ENCODE measurements at regions not wholly inside any gene's neighbourhood (a gene's known extent, or its start where the extent isn't known, plus 50 kb on each side); places are given as distances from the start of the nearest gene placed in this dataset.
A peak's percentile ranks its signal among the peaks of the same experiment; 100 is the strongest.
"Not testable (repeated sequence)": the region's sequence is repeated elsewhere in the genome, so short reads cannot be mapped to it uniquely, and the experiment has no call there.

DNA sequence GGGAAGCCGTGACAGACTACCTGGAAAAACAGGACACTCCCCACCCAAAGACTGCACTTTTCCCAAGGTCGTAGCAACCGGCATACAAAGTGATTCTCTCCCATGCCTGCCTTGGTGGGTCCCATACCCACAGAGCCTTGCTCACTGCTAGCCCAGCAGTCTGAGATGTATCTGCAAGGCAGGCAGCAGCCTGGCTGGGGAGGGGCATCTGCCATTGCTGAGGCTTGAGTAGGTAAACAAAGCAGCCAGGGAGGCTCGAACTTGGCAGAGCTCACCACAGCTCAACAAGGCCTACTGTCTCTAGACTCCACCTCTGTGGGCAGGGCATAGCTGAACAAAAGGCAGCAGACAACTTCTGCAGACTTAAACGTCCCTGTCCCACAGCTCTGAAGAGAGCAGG, 144.4 kb upstream of the FSHR start:
- not testable (repeated sequence) for DNase-seq

DNA sequence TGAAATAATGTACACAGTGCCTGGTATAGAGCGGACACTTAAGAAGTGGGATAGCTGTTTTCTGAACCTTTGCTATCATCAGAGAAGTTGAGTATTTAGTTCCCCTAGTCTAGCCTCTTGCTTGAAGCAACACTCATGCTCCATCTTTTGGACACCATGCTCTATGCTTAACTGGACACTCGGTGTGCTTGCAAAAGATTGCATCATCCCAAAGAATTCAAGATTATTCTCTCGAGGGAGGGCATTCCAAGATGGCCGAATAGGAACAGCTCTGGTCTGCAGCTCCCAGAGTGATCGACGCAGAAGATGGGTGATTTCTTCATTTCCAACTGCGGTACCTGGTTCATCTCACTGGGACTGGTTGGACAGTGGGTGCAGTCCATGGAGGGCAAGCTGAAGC, 143.9 kb upstream of the FSHR start:
- DNase-seq: no peak

DNA sequence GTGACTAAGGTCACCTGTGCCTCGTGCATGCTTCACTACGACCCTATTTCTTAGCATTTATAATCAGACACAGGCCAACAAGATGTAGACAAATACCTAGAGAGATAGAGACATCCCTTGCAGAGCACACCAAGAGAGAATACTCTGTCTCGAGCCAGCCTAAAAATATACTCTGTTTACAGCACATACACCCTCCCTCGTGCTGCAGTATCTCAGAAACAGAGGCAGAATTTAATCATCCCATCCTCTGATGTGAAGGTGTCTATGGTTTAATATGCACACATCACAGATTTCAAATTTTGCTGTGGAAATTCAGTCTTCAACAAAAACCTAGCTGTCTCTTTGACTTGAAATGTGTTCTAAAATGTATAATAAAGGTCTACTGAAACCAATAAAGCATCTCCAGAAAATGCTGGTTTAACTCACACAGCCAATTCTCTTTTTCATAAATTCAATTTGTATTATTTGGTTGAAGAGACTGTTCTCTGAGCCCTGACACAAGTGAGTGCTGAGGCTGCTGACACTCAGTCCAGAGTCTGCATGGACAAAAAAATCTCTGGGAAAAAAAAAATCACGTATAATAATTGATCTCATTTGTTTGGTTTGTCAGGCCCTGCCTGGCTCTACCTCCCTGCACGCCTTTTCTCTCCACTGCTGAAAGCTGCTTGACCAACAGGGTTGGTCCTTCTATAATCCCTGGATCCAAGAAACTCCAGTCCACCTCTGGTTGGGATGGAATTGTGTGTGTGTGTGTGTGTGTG, 142.0 kb upstream of the FSHR start:
- no peak for DNase-seq

DNA sequence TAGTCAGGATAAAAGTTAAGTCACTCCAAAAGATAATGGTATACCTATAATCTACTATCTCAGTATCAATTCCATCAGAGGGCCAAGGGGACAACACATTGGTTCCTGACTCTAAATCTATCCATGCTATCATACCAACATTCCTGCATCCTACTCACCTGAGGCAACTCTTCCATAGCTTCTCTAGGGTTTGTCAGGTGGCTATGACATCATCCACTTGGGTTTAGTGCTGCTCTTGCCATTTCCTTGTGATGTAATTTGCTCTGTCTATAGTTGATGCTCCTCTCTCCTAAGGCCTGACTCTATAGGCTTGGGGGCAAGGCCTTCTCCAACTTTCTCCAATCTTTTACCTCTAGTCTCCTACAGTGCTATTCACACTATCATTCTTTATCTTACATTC, 139.9 kb upstream of the FSHR start:
- no peak for DNase-seq

DNA sequence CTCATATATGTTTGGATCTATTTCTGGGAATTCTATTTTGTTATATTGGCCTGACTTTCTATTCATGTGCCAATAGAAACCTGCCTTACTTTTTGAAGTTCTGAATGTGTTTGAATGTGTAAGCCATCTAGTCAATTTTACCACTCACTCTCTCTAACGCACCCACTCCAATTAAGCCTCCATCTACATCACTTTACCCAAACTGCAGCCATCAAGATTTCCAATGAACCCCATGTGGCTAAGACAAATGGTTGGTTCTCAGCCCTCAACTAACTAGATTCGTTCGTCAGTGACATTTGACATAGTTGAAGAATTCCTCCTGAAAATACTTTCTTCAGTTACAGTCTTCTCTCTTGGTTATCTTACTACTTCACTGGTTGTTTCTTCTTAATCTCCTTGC, 137.3 kb upstream of the FSHR start:
- no peak for DNase-seq

DNA sequence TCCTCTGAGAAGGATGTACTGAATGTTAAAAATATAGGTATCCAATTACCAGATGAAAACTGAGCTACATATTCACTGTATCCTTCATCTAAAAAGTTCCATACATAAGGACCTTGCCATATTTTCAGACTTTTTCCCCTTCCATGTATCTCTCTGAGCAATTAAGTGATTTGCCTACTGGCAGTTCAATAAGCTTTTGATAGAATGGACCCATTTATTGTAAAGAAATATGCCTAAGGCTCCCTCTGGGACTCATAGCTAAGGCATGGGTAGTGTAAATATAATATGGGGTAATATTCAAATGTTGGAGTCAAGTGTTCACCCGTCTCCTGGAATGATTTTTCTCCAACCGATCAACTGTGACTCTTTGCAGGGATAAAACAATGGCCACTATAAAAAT, 135.4 kb upstream of the FSHR start:
- DNase-seq: no peak

DNA sequence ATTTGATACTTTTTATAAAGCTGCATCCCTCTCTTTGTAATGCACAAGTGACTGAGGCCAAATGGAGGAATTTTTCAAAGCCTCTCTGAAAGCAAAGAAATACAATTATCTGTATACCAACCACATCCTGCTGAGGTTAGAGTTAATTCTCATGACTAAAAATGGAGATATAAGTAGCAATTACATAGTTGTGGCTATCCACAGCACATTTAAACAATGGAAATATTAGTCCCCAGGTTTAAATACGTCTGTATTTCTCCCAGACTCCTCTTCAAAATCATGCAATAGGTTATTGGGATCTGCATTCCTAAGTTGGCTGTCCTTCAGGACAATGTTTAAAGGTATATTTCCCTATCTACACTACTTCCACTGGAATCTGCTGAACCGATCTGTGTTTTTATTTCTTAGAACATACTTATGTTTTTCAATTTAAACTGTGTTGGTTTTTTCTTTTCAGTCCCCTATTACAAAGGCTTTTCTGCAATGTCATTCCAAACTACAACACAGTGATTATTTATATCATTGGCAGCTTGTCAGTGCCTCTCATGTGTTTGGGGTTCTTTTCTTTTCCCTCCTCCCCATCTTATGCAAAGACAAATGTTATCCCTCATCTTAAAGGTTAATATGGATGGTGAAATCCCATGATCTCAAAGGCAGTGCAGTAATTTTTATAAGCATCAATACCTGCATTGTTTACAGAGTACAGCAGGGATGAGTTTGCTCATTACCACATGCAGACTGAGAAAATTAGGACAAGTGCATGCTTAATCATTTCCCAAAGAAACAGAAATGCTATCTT, 134.8 kb upstream of the FSHR start:
- DNase-seq: peak in 1 of 5 experiments; percentile 3

DNA sequence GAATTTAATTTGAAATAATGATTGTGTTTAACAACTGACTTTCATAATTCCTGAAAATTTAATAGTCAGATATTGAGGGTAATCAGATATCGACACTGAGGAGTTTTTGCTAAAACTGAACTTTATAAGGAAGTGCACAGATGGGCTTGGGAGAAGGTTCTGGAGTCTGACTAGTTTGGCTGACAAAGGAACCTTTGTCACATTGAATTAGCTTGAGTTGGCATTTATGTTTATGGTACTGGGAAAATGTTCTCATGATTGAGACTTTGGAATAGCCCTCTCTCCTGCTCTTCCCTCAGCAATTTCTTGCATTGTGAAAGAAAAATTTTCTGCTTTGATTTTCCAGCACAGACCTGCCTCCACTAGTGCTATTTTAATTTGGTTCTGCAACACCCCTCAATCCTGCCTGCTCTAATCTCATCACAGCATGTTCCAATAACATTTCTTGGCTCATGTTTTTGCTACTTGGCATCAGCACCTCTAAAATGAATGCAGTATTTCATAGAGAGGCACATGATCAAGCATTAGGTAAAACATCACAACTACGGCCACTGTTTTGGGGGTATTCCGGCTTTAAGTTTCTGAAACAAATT, 133.9 kb upstream of the FSHR start:
- DNase-seq: no peak

DNA sequence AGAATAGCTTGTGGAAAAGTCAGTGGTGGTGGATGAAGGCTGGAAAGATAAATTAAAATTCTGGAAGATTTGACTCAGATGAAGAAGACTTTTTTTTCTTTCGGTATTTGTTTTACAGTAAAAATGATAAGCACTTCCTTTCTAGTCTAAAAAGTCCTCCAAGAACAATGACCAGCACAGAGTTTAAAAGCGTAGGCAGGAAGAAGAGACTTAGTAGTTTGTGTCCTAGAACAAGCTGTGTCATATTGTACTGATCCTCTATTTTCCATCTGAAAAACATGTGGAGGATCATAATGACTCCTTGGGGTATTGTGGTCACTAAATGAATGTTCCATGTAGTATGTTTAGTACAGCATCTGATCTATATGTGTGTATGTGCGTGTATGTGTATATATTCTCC, 132.4 kb upstream of the FSHR start:
- DNase-seq: no peak

DNA sequence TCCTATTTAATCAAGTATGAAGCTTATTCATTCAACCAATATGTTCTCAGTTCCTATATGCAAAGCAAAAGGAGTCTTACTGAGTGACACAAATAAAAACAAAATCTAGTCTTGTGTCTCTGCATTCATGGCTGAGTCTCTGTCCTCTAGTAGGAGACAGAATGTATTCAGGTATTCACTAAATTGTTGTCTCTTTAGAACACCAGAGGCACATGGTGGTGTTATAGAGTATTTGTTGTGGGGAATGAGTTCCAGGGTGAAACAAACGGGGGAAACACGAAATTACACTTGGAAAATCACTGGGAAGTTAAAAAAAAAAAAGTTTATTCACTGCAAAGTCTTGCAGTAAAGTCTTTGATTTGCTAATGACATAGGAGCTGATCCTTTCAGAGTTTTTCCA, 131.7 kb upstream of the FSHR start:
- no peak for DNase-seq

DNA sequence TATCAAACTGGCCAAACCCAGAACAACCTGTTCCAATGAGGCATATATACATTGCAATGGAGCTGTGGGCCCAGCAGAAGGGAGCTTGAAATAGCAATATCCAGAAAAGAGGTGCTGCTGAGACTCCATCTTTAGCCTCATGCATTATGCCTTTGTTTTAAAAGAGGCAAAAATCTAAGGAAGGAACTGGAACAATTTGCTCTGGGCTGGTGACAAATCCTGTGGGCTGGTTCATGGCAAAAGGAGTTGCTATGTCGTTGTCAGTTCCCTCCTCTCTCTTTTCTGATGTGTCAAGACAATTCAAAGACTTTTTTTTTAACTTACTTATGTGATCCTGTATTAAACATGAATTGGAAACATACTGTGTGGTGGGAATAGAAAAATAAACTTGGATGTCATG, 124.2 kb upstream of the FSHR start:
- DNase-seq: no peak

DNA sequence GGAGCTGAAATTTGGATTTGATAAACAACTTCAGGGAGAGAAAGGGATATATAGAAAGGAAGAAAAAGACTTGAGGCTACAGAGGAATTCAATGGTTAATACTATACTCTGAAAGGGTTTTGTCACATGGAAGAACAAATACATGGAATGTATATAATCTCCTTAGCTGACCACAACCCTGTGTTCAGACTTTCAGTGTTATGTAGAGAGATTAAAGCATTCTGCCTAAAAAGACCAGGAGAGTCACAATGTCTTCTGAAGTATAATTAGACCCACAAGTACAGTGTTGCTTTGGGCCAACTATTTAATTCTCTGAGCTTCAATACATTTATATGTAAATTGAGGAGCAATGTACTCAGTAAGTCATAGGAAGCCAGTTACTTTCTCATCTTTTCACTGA, 123.8 kb upstream of the FSHR start:
- DNase-seq: no peak

DNA sequence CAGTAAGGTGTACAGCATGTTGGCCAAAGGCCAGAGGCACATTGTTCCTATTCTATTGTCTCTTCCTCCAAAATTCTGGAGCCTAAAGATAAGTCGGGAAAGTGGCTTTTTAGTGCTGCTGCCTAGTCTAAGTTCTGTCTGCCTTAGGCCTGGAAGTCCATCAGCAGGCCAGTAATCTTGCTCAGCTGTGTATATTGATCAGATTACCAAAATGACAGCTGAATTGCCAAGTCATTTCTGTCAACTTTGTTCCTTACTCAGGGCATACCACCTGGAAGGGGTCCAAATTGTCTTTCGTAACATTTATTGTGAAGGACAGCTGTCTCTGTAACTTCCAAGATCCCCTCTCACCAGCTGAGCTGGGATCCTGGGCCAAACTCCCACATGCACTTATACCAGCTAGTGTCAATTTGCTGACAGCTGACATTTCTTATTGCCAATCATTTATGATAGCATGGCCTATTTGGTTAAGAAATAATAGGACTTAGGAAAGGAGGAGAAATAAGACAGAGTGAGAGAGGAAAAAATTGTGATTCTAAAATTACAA, 116.8 kb upstream of the FSHR start:
- DNase-seq: no peak

DNA sequence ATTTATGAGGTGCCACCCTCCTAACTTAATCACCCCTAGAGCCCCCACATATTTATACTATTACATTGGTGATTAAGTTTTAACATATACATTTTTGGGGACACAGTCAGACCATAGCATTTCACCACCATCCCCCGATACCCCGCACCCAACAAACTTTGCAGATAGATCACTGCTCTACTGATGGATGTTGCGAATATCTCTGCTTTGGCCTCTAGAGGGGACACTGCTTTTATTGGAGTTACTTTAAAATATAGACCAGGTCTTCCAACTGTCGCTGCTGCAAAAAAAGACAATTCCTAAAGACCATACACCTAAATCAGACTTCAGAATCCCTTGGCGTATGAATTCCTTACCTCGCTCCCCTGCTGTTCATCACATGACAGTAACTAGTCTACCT, 115.8 kb upstream of the FSHR start:
- DNase-seq: no peak

DNA sequence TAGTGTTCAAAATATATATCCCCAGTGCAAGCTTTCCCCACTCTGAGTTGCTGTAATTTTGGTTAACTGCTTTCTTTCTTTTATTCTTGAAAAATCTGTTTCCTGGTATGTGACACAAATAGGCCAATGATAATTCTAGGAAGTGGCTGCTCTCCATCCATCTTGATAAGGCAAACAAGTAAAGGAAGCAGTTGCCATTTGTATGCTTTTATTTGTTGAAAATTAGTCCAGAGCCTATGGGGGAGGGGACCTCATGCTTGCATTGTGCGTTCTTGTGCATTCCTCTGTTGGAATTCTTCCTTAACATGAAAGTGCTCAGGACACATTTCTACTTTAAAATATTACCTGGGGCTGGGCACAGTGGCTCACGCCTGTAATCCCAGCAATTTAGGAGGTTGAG, 111.2 kb upstream of the FSHR start:
- no peak for DNase-seq

DNA sequence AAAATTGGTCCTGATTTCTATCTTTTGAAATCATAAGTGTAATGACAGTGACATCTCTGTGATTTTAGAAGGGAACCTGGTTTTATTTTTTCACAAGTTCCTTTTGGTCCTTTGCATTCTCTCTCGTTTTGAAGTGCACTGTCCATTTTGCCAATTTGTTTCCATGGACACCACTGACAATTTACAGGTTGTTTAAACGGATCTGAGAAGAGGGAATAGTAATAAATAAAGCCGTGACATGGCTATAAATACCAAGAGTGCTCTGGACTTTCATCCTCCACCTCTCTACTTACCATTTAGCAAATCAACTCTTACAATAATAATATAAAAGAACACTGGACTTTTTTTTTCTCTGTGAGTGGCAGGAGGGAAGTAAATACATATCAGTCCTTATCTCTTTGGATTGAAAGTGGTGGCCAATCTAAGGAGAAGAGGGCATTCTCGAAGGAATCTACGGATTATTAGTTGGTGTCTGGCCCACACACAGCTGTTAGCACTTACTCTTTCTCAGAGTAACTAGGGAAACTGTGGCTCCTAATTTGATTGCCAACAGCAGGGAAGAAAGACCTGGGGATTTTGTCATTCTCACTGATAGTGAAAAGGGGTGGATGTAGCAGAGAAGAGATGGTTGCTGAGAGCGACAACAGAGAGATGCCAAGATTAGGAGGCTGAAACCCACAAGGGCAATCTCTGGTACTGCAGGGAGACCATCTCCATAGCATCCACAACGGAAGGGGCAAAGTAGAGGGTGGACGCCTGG, 108.7 kb upstream of the FSHR start:
- no peak for DNase-seq

DNA sequence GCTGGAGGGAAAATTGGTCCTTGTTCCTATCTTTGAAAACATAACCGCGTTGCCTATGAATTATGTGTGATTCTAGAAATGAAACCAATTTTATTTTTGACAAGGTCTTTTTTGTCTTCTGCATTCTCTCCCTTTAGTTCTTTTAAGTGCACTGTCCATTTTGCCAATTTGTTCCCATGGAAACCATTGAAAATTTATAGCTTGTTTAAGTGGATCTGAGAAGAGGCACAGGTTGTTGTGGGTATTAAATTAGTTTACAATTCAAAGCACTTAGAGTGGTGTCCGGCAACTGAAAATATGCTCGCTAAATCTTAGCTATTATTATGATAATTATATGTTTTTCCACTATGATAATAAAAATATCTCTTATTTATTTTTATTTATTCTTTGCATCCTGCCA, 107.5 kb upstream of the FSHR start:
- DNase-seq: no peak

DNA sequence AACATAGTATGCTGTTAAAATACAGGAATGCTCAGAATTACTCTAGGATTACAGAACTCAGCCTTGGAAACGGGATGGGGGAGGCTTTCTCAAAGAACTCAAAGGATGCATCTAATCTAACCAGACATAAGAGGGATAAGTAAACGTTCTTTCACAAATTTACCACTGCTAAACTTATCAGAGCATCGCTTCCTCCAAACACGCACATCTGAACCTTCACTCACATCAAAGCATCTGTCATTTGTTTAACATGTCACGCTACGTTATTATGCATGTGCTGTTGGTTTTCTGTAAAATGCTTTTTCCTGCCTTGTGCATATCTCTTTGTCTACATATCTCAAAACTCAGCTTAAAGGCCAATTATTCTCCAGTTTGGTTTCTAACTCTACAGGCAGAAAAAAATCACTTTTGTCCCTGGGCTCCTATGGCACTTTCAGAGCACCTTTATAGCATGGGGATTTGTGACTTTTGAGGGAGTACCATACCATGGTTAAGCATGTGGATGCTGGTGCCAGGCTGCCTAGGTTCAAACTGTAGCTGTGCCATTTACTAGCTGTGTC, 106.7 kb upstream of the FSHR start:
- no peak for DNase-seq

DNA sequence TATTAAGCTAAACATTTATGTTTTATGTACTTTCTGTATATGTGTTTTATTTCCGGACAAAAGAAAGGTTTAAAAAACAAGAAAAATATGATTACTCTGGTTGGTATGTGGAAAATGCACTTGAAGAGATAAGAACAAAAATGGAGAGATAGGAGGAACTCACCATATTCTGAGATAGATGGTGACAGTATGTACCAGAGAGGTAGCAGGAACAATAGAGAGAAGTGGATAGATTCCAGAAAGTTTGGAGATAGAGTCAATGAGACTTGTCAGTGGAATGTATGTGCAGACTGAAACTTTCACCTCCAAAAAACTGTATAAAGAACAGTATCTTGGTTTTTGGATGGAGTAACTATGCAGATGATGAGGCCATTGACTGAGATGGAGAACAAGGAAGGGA, 105.6 kb upstream of the FSHR start:
- DNase-seq: no peak

DNA sequence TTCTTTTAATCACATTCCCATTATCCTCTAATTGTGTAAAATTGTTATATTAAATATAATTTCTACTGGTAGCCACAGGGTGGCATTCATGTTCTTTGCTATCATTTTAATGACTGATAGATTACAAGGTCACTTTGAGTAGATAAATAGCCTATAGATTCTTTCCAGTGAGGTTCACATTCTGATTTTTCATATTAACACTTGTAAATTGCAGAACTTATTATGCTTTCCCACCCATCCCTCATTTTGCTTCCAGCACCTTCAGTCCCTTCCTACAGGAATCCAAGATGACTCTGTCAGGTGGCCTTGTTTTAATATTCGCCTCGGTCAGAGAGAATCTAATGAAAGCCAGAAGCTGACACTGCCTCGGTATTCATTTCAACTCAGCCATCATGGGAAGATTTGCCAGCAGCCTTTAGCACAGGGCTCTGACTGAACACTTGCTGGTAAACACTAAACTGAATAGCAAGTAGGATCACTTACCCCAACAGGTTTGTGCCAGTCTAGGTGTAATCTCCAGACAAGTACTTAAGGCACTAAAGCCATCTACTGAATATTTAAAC, 101.2 kb upstream of the FSHR start:
- no peak for DNase-seq

DNA sequence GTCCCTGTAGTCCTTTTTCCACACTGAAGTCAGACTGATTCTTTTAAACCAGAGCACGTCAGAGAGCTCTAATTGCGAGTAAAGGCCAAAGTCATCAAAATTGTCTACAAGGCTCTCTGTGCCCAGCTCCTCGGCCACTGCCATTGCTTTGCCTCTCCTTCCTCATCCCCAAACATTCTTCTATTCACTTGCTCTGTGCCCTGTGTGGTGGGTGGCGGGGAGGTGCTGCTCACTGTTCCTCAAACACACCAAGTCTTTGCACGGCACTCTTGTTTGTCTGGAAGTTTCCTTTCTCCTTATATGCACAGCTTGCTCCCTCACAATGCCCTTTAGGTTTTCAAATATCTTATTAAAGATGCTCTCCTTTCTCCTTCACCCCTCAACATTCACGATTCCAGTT, 100.1 kb upstream of the FSHR start:
- DNase-seq: no peak

DNA sequence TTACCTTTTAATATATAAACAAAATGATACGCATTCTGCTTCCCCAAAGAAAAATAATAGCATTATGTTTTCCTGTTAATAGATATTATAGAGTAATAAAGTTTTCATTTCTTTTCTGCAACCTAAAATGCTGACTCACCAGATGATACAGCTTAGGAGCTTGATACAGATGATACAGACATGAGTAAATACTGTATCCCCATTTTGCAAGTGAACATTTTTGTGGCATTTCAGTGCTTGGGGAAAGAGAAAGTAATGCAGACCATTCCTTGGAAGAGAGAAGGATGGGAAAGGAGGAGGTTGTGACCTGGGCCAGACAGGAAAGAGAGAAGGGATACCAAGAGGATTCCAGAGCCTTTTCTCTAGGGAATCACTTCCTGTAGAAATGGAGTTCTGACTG, 97.5 kb upstream of the FSHR start:
- DNase-seq: no peak
